Keratinocyte (primary cell): ENCODE measurements at regions not wholly inside any gene's neighbourhood (a gene's known extent, or its start where the extent isn't known, plus 50 kb on each side); places are given as distances from the start of the nearest gene placed in this dataset.

Experiments used
- DNase-seq: peaks from one replicate; pipeline ENCODE4 v3.0.0-alpha.2; 2011; ENCODE audit warnings: low read depth, missing footprints, low spot score
- FAIRE-seq: peaks from 2 replicates; lab custom pipeline; 2011; peaks lifted over from hg19 to GRCh38; lab: Jason Lieb, UNC
- H2AFZ ChIP-seq: 2 replicates; pipeline ENCODE4 v1.6.0; 2012; ENCODE audit warnings: low read length, control low read depth, inconsistent platforms; ENCODE audit not compliant: control insufficient read depth
- H3K27ac ChIP-seq: 2 replicates; pipeline ENCODE4 v1.5.1; 2011; ENCODE audit warnings: low read length; ENCODE audit not compliant: control insufficient read depth, insufficient read depth
- H3K27me3 ChIP-seq: 3 replicates; pipeline ENCODE4 v1.6.0; 2011; ENCODE audit warnings: low read length; ENCODE audit not compliant: control insufficient read depth, insufficient read depth; ENCODE audit errors: extremely low read depth
- H3K36me3 ChIP-seq, 2 experiments: 2 replicates in 1 of 2; 3 replicates in 1 of 2; pipeline ENCODE4 v1.5.1; 2011; ENCODE audit warnings: low read length in 2 of 2, mild to moderate bottlenecking in 1 of 2; ENCODE audit not compliant: control insufficient read depth in 2 of 2, insufficient read depth in 2 of 2; ENCODE audit errors: extremely low read depth in 1 of 2
- H3K4me1 ChIP-seq: 3 replicates; pipeline ENCODE4 v1.5.1; 2011; ENCODE audit warnings: low read length; ENCODE audit not compliant: control insufficient read depth, insufficient read depth; ENCODE audit errors: extremely low read depth
- H3K4me2 ChIP-seq: 3 replicates; pipeline ENCODE4 v1.6.0; 2011; ENCODE audit warnings: low read depth, low read length; ENCODE audit not compliant: control insufficient read depth, insufficient read depth; ENCODE audit errors: extremely low read depth
- H3K4me3 ChIP-seq, 3 experiments: fragments of 200-600 bp in 1 of 3; sonication (generic) in 1 of 3; 2 replicates in 2 of 3; 3 replicates in 1 of 3; pipeline ENCODE4 v1.5.1; 2011 to 2016; ENCODE audit warnings: low read length in 3 of 3, mild to moderate bottlenecking in 3 of 3, control low read depth in 2 of 3, inconsistent platforms in 1 of 3, low read depth in 1 of 3, mixed read lengths in 1 of 3, mixed run types in 1 of 3, moderate library complexity in 1 of 3; ENCODE audit not compliant: control insufficient read depth in 2 of 3, insufficient read depth in 2 of 3; ENCODE audit errors: extremely low read depth in 1 of 3
- H3K79me2 ChIP-seq: 2 replicates; pipeline ENCODE4 v1.6.0; 2012; ENCODE audit warnings: low read length; ENCODE audit not compliant: control insufficient read depth, insufficient read depth
- H3K9ac ChIP-seq: 3 replicates; pipeline ENCODE4 v1.6.0; 2011; ENCODE audit warnings: low read length; ENCODE audit not compliant: control insufficient read depth, insufficient read depth; ENCODE audit errors: extremely low read depth
- H3K9me1 ChIP-seq: 3 replicates; pipeline ENCODE4 v1.6.0; 2011; ENCODE audit warnings: low read length; ENCODE audit not compliant: control insufficient read depth, insufficient read depth; ENCODE audit errors: extremely low read depth
- H3K9me3 ChIP-seq: 2 replicates; pipeline ENCODE4 v1.5.1; 2012; ENCODE audit warnings: low read depth, low read length; ENCODE audit not compliant: control insufficient read depth
- H4K20me1 ChIP-seq: 3 replicates; pipeline ENCODE4 v1.6.0; 2011; ENCODE audit warnings: low read length; ENCODE audit not compliant: control insufficient read depth, insufficient read depth; ENCODE audit errors: extremely low read depth
- CTCF ChIP-seq, 3 experiments: IDR thresholded peaks in 1 of 3; conservative IDR thresholded peaks in 1 of 3; optimal IDR thresholded peaks in 1 of 3; 2 replicates in 2 of 3; 3 replicates in 1 of 3; pipeline versions ENCODE3 to v1.5.1; 2011; ENCODE audit warnings: low read length in 3 of 3, mild to moderate bottlenecking in 3 of 3, moderate library complexity in 2 of 3, control low read depth in 1 of 3, inconsistent platforms in 1 of 3; ENCODE audit not compliant: insufficient read depth in 2 of 3; ENCODE audit errors: extremely low read depth in 1 of 3
- EZH2 ChIP-seq: IDR thresholded peaks from one replicate; pipeline ENCODE4 v1.6.1; 2012; ENCODE audit warnings: inconsistent platforms, mild to moderate bottlenecking, low read length, moderate library complexity
- dilution Hi-C: fragments of 300-500 bp; cut with MboI; formaldehyde crosslinking; loops from one replicate; pipeline ENCODE4 v1.7.0; 2020; ENCODE audit warnings: low sequenced_read_pairs; ENCODE audit not compliant: extremely low pct_ligation_motif_present

GRCh38 chr21:22764222-22764621, 1766.0 kb downstream of the NCAM2 start:
- dilution Hi-C loops = no loop called here
- no peaks in the 10 kb centered on the region for H3K4me1 ChIP-seq
- no peak overlapping the region for H2AFZ ChIP-seq
- TF ChIP-seq CTCF (optimal IDR thresholded peaks at IDR 0.05 in 1 of 3, IDR thresholded peaks at IDR 0.05 in 1 of 3, conservative IDR thresholded peaks at IDR 0.05 in 1 of 3; ENCODE audit: extremely low read depth in 1 of 3, insufficient read depth in 2 of 3, low read length in 3 of 3) (no peak), EZH2 (no peak)
- no peak overlapping the region for H3K4me2 ChIP-seq
- H3K9me1 ChIP-seq = no peaks in the 10 kb centered on the region
- no peak overlapping the region for H3K4me3 ChIP-seq
- DNase-seq = no peak
- H3K9ac ChIP-seq = no peak overlapping the region
- H3K9me3 ChIP-seq = no peaks in the 10 kb centered on the region
- H3K36me3 ChIP-seq = no peaks in the 10 kb centered on the region
- no peaks in the 10 kb centered on the region for H3K27me3 ChIP-seq
- H3K27ac ChIP-seq = no peak overlapping the region
- no peaks in the 10 kb centered on the region for H4K20me1 ChIP-seq
- FAIRE-seq = no peak
- no peaks in the 10 kb centered on the region for H3K79me2 ChIP-seq

- H3K4me2 ChIP-seq = no peak overlapping the region
- dilution Hi-C loops = no loop called here
- TF ChIP-seq EZH2 (no peak), CTCF (optimal IDR thresholded peaks at IDR 0.05 in 1 of 3, IDR thresholded peaks at IDR 0.05 in 1 of 3, conservative IDR thresholded peaks at IDR 0.05 in 1 of 3; ENCODE audit: extremely low read depth in 1 of 3, insufficient read depth in 2 of 3, low read length in 3 of 3) (no peak)
- FAIRE-seq (no peak), DNase-seq (no peak)
- no peaks in the 10 kb centered on the region for H3K79me2 ChIP-seq
- no peaks in the 10 kb centered on the region for H3K9me1 ChIP-seq
- no peak overlapping the region for H3K4me3 ChIP-seq
- H3K9ac ChIP-seq = no peak overlapping the region
- H4K20me1 ChIP-seq = no peaks in the 10 kb centered on the region
- H3K27ac ChIP-seq = no peak overlapping the region
- peaks cover 2% of the 10 kb centered on the region for H3K9me3 ChIP-seq
- H3K27me3 ChIP-seq = no peaks in the 10 kb centered on the region
- H3K4me1 ChIP-seq = no peaks in the 10 kb centered on the region
- H2AFZ ChIP-seq = no peak overlapping the region
- no peaks in the 10 kb centered on the region for H3K36me3 ChIP-seq
Measured at GRCh38 chr21:22791376-22791775, 1793.2 kb downstream of the NCAM2 start.
